ENCODE measurements at regions not wholly inside any gene's neighbourhood (a gene's known extent, or its start where the extent isn't known, plus 50 kb on each side); places are given as distances from the start of the nearest gene placed in this dataset.
"Not testable (repeated sequence)": the region's sequence is repeated elsewhere in the genome, so short reads cannot be mapped to it uniquely, and the experiment has no call there.

DNA sequence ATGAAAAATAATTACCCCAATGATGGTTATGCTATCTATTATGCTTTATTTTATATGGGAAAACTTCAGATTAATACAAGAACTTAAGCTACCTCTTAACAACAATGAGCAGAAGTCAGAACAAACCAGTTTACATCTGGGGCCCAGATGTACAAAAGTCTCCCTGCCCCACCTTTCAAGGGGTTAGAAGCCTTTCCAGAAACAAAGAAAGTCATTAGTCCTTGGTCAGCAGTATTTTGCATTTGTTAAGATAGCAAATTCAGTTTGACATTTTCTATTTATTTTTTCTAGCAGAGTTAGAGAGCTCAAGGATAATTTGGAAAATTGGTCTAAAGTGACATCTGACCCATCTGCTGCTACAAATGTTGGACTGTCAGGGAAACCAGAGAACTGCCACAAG is 478.7 kb upstream of the UBE2E2 start:
- DNase-seq = no peak

DNA sequence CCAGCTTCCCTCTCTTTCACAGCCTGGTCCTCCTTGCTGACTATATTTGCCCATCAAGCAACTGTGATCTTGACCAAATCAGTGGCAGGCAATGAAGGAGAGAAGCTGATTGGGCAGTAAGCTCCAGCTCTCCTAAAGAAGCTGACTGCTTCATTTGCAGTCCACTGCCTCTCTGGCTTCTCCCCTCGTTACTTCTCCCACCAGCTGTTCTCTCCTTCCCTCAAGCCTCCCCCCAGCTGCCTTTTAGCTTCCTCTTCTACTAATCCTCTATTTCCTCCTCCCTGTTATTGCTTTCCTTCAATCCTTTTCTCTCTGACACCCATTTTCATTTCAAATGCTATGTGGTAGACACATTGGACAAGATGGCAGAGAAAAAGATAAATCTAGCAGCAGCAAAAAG is 474.7 kb upstream of the UBE2E2 start:
- DNase-seq = no peak

DNA sequence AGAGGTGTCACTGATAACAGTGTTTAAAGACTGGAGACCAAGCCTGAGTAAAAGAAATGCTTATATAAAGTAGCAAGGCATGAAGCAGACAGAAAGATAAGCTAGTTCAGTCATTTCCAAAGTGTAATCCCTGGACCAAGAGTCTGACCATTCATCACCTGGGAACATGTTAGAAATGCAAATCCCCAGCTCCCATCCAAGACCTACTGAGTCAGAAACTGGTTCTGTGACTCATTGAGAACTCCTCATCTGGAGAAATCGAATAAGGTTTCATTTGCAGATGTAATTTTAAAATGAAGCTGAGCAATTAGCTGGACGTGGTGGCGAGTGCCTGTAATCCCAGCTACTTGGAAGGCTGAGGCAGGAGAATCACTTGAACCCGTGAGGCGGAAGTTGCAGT is 473.9 kb upstream of the UBE2E2 start:
- no peak for DNase-seq

DNA sequence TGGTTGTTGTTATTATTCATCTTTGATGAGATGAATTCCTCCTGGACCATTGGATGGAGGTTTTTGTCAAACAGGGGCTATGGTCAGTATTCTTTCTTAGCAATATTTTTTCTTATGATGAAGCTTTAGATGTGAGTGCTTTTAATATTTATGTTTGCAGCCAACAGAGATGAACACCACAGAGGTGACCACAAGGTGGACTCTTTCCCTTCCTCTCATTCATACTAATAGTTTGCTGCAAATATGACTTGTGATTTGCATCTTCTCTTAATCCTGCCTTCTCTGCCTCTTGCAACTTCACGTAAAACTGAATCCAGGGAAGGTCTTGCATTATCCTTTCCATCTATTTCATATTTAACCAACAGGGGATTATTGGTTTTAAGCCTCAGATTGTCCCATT is 473.1 kb upstream of the UBE2E2 start:
- DNase-seq = no peak

DNA sequence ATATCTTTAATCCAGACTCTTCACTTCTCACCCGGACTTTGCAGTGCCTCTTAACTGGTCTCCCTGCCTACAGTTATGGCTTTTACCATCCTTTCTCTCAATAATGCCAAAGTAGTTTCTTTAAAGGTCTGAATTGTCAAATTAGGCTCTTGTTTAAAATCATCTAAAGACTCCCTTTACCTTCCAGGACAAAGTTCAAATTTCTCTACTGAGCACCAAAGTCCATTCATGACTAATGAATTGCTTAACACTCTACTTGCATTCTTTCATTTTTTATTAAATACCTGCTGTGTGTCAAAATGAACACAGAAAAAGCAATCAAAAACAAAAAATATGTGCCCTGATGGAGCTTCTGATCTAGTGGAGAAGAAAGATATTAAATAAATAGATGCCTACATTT is 472.4 kb upstream of the UBE2E2 start:
- DNase-seq = no peak

DNA sequence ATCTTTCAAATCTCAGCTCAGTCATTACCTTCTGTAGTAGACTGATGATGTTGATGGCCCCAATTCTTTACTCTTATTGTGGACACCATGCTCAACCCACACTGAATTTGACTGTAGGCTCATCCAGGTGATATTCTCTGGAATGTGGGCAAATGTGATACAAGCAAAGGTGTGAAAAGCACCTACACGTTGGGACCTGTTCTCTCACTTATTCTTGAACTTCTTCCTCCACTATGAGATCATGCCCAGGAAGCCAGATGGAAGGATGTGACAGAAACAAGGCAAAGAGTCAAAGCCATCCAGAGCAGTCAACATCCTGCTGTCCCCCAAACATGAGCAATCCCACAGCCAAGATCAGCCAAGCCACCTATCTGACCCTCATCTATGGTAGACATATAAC is 471.2 kb upstream of the UBE2E2 start:
- DNase-seq = no peak

DNA sequence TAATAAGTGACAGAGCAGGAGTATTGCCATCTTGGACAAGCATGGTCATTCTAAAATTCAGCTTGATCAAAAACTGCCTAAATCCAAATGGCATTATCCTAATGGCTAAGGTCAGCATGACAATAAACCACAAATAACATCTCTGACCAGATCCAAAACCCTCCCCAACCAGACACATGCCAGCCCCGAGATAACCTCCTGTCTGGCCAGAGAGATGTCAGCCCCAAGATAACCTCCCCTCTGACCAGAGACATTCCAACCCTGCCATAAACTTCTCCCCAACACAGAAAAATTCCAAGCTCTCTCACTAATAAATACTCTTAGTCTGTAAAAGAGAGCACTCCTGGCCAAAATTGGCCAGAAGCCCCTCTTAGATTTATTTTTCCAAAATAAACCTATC is 470.5 kb upstream of the UBE2E2 start:
- no peak for DNase-seq

DNA sequence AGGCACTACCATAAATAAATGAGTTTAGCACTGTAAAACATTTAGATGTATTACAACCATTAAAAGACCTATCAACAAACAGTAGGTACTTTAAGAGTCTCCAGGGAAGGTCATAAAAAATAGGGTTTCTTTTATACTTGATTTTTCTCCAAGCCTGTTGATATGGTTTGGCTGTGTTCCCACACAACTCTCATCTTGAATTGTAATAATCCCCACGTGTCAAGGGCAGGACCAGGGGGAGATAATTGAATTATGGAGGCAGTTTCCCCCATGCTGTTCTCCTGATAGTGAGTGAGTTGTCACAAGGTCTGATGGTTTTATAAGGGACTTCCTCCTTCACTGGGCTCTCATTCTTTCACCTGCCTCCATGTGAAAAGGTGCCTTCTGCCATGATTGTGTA is 468.9 kb upstream of the UBE2E2 start:
- DNase-seq = no peak

DNA sequence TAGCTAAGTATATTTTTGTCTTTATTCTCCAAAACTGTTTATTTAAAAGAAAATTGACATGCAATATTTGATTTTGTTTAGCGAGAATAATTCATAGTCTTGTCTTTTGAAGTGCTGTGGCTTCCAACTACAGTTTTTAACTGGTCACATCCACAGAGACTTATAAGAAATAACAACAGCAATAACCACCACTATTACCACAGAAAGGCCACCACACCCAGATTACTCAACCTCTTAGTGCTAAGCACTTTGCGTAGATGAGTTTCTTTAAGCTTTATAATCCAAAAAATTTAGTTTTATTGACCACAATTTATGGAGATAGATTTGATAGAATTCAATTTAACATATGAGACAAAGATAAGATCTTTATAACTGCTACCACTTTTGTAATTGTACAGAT is 468.4 kb upstream of the UBE2E2 start:
- no peak for DNase-seq

DNA sequence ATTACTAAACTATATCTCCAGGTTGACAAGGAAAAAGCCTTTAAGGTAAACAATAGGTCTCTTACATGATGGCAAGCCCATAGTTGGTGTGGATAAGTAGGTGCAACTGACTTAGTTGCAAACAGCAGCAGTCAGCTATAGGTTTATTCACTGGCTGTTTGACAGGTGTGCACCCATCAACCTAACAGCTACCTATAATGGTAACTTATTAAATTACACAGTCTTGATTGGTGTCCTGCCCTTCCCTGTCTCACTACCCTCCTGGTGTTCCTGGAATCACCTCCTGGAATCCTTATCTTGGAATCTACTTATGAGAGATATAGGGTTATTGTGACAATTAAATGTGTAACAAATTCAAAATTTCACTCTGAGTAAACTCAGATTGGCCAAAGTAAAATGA is 467.8 kb upstream of the UBE2E2 start:
- DNase-seq = no peak

DNA sequence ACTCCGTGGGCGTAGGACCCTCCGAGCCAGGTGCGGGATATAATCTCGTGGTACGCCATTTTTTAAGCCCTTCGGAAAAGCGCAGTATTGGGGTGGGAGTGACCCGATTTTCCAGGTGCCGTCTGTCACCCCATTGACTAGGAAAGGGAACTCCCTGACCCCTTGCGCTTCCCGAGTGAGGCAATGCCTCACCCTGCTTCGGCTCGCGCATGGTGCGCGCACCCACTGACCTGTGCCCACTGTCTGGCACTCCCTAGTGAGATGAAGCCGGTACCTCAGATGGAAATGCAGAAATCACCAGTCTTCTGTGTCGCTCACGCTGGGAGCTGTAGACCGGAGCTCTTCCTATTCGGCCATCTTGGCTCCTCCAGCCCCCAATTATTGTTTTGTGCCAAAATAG is 459.7 kb upstream of the UBE2E2 start:
- DNase-seq = not testable (repeated sequence)

DNA sequence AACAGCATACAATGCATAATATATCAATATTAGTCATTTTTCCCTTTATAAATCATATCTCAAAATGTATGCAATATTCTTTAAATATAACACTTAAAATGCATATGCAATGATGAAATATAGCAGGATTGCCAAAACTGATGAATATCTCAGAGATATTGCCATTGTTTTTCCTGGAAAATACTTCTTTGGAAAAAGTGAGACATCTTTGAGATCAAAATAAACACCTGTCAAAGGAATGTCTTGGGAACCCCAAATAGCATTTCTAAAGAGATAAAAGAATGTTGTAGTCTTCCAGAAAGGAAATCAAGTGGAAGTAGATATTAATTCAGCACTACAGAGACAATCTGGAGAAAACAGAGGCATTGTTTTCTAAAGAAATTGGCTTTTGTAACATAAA is 457.8 kb upstream of the UBE2E2 start:
- no peak for DNase-seq

DNA sequence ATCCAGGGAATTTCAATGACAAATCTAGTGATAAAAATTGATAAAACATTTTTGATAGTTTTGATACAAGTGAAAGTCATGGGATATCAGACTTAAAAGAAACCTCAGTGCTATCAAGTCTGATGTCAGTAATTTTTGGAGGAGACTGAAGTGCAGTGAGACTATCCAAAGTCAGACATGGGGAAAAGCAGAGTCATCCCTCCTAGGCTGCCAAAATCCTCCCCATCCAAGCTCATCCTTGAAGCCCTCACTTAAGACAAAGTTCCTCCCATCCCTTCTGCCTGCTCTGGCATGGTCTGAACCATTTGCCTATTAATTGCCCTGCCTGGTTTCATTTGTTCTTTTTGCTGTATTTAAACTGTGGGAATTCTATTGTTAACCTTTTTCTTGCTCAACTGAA is 456.9 kb upstream of the UBE2E2 start:
- no peak for DNase-seq

DNA sequence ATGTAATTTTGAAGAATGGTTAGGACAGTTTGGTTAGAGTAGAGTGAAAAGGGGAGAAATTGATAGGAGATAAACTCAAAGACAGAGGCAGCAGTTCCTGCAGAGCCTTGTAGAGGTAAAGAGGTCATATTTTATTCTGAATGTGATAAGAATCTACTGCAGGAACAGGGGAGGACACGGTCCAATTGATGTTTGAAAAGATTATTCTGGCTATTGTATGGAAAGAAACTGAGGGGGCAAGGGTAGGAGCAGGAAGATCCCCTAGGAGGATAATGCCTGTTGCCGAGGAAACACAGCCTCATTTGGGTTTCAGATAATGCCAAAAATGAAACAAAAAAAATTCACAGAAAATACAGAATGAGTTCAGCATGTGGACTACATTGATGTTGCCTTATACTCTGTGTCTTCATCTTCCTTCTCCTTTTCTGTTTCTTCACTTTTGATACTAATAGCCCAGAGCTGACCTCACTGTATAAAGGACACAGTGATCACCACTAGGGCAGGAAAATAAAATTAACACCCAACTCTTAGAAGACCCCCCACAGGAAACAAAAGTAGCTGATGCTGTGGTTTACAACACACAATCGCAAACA is 454.6 kb upstream of the UBE2E2 start:
- no peak for DNase-seq

DNA sequence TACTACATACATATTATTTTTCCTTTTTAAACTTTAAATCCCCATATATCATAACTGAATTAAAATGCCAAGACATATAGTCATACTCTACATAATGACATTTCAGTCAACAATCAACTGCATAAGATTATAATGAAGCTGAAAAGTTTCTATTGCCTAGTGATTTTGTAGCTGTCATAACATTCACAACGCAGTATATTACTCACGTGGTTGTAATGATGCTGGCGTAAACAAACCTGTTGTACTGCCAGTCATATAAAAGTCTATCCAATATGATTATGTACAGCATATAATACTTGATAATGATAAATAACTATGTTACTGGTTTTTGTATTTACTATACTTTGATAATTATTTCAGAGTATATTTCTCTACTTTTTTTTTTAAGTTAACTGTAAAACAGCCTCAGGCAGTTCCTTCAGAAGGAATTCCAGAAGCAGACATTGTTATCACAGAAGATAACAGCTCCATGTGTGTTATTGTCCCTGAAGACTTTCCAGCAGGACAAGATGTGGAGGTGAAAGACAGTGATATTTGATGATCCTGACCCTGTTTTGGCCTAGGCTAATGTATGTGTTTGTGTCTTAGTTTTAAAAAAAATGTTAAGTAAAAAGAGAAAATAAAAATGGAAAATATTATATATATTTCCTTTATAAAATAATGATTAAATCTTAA is 443.4 kb upstream of the UBE2E2 start:
- no peak for DNase-seq

DNA sequence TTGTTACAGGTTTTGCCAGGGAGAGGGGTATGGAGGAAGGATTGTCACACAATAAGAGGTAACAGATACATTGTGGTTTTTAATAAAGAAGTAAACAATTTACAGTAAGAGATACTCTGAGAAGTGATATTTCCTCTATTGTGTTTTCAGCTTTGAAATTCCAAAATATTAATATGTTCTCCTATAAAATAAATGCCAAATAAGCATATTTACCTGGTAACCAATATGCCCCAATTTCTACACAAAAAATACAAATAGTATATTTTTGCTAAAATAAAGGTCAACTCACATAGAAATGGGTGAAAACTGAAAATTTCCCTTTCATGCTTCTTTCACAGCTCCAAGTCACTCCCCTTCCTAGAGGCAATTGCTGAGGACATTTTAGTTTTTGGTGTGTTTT is 437.4 kb upstream of the UBE2E2 start:
- DNase-seq = no peak

DNA sequence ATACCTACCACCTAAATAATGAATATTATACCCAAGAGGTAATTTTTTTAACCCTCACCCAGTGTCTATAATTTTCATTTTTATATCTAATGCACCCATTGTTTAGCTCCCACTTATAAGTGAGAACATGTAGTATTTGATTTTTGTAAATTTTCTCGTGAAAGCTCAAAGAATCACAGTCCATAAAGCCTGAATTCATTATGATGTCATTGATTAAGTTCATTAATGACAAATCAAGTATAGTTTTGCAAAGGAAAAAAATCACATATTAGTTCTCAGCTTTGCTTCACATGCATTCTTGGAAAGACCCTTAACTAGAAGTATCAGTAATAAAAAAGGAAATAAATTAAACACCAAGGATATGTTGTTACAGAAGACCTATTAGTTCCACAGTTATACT is 425.3 kb upstream of the UBE2E2 start:
- no peak for DNase-seq

DNA sequence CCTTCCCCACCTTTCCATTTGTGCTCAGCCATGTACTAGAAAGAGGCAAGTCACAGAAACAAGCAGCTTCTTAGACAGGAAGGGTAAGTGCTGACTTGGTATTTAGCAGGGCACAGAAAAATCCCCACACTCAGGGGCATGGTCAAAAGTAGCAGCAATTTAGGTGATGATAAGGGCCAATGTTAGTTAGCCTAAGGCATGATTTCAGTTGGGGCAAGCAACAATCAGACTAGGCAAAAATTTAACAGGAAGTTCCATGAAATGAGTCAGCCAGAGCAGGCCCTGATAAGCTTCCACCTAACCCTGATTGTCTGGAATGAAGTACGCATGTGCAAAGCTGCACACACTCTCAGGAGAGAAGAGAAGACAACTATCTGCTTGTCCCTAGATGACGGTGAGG is 423.4 kb upstream of the UBE2E2 start:
- no peak for DNase-seq

DNA sequence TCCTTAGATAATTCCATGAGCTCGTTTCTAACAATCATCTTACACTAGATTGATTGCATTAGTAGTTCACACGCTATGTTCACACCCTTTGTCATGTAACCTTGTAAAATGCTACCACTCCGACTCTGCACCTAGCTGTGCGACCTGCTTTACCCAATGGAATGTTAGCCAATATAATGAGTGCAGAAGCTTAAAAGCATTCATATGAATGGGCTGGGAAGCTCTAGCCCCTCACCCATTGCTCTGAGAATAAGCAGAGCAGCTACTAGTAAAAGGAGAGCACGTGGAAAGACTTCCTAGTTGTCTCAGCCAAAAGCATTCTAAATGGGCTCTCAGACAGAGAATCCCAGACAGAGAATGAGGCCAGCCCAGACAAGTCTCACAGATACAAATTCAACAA is 410.6 kb upstream of the UBE2E2 start:
- DNase-seq = no peak

DNA sequence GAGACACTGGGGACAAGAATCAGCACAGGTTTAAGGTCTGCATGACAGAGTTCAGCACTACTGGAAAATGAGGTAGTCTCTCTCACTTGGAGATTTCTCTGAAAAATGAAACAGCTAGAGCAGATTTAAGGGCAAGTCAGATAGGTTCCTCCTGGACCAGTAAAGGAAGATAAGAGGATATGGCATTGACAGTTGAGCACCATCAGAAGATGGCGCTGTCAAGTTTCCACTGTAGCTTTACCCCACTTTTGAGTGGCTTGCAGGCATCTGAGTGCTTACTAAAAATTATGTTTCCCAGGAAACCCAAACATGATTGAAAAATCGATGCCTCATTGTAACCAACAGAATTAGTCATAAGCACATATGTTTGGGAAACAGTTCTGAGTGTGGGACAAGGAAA is 407.2 kb upstream of the UBE2E2 start:
- no peak for DNase-seq

DNA sequence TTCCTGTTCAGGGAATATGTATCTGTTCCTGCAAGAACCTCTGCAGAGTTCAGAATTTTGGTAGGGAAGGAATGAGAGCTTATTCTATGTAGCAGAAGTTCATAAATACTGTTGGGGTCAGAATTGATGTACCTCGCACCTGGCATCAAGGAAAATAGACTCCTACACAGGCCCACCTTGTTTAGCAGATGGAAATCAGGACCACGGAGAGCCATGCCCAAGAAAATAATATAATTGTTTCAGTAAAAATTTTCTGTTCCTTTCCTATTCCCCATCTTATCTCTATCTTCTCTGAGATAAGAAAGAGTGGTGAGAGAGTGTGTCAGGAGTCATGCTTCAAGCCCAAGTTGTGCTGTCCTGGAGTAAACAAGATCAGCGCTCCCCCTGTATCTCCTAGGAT is 404.7 kb upstream of the UBE2E2 start:
- DNase-seq = no peak

DNA sequence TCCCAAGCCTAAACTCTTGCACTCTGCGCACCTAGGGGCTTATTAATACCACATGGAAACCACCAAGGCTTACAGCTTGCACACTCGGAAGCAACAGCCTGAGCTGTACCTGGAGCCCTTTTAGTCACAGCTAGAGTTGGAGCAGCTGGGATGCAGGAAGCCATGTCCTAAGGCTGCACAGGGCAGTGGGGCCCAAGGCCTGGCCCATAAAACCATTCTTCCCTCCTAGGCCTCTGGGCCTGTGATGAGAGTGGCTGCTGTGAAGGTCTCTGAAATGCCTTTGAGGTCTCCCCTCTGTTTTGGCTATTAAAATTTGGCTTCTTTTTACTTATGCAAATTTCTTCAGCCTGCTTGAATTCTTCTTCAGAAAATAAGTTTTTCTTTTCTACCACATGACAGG is 383.9 kb upstream of the UBE2E2 start:
- no peak for DNase-seq

DNA sequence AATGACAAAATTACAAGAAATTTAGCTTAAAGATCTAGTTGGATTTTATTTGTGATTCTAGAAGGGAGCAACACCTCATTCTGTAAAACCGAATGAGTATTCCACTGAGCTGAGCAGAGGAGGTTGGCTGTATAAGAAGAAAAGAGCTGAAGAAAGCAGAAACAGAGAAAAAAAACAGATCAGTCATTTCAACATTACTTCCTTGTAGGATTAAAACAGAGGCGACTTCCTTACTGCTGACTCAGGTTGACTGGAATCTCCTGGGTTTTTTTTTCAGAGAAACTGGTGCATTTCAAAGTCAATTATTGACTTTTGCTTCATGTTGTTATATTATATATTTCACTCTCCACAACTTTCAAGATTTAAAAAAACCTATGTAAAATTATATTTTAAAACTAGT is 368.1 kb upstream of the UBE2E2 start:
- no peak for DNase-seq

DNA sequence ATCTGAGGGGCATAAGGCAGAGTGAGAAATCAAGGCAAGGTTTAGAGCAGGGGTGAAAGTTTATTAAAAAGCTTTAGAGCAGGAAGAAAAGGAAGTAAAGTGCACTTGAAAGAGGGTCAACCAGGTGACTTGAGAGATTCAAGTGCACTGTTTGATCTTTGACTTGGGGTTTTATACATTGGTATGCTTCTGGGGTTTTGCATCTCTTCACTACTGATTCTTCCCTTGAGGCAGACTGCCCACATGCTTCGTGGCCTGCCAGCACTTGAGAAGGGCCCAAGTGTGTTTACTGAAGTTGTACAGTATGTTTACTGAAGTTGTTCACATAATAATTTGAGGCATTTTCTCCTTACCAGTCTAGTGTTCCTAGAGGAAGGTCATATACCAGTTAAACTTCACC is 367.0 kb upstream of the UBE2E2 start:
- no peak for DNase-seq

DNA sequence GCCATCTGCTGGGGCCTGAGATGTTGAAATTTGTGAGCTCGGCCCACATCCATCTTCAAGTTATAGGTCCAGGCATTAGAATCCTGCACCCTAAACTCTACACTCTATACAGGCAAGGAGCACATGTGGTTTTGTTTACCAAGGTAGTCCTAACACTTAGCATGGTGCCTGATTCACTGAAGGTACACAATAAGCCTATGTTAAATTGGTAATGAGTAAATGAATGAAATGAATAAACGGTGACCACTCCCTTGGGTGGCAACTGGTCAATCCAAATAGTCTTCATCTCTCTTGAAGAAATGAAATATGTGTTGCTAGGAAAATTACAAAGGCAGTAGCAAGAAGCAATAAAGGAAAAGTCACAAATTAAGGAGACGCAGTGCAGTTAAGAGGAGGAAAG is 359.3 kb upstream of the UBE2E2 start:
- DNase-seq = no peak

DNA sequence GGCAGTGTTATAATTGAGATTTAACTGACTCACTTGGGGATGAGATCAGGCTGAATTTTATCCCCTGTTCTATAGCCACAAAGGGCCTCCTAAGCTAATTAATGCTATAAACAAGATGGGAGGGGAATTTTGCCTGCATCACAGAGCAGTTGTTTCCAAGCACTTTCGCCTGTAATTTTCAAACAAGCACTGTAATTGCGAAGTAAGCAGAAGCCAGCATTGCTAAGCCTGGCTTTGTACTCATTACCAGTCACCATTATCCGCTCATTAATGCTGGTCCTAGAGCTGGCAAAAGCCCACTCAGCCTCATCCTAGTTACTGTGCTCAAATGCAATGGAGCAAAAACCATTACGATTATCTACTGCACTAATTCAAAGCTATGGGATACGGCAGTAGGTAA is 356.6 kb upstream of the UBE2E2 start:
- DNase-seq = no peak
